SH-SY5Y (cell line): ENCODE measurements at regions not wholly inside any gene's neighbourhood (a gene's known extent, or its start where the extent isn't known, plus 50 kb on each side); places are given as distances from the start of the nearest gene placed in this dataset.

ENCODE experiments used
- GATA2 ChIP-seq: IDR thresholded peaks from 2 replicates; pipeline ENCODE4 v1.6.1; 2011; ENCODE audit warnings: mild to moderate bottlenecking, low read depth, low read length
- GATA3 ChIP-seq: IDR thresholded peaks from 2 replicates; pipeline ENCODE4 v1.6.1; 2011; ENCODE audit warnings: low read depth, mild to moderate bottlenecking, low read length, moderate library complexity

DNA sequence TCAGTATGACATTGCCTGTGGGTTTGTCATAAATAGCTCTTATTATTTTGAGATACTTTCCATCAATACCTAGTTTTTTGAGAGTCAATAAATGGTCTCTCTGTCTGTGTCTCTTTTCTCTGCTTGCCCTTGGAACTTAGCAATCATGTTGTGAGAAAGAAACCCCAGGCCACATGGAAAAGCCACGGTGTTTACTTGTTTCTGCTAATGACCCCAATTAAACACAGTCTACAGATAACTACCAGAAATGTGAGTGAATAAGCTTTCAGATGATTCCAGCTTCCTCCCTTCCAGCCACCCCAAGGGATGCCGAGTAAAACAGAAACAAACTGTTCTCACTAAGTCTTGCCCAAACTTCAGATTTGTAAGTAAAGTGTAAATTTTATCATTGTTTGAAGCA lies 584.9 kb downstream of the MAT2B start:
- no peak for TF ChIP-seq GATA2
- no peak for TF ChIP-seq GATA3
